PC-9 (cell line): ENCODE measurements at regions not wholly inside any gene's neighbourhood (a gene's known extent, or its start where the extent isn't known, plus 50 kb on each side); places are given as distances from the start of the nearest gene placed in this dataset.

Source experiments
- CTCF ChIP-seq: fragments of 200-600 bp; sonication (generic); conservative IDR thresholded peaks from 2 replicates; pipeline ENCODE4 v1.6.1; 2017; ENCODE audit warnings: mixed run types, antibody characterized with exemption, mild to moderate bottlenecking, moderate library complexity
- EZH2 ChIP-seq: fragments of 200-600 bp; sonication (generic); IDR thresholded peaks from 2 replicates; pipeline ENCODE4 v1.8.0; 2017; ENCODE audit warnings: antibody characterized with exemption, low read depth

DNA sequence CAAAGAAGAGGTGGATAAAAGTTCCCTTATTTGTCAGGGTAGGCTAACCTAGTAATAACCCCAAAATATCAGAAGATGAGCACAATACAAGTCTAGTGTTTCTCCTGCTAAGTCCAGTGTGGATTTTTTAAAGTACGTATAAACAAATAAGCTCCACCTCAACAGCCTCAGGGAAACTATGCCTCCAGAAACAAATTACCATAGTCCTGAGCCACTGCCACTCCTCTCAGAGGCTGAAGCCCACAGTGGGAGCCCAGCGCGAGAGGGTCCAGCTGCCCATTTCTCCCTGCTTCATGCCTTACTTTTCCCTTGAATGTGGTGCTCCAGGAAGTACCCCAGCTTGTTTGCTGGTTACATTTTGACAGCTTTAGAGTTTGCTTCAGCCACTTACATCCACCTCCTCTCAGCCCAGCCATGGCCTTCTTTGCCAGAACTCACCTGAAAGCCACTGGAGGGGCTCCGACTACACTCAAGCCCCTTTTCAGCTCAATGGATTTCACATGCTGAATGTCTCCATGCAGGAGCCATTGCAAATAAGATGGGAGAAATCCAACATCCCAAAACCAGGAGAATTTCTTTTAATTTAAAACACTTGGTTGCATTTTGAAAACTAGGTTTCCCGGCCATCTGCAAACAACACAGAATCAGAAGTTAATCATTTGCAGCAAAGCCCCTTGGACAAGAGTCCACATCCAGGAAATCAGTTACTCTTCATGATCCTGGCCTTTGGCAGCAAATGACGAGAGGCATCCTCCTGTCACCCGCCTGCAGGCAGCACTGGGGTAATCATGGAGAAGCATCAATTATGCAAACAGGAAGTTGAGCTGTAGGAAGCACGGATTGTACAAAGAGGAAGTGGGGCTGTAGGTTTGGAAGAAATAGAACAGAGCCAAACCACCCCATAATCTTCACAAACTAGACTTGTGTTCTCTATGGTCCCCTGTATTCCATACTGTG is 138.1 kb downstream of the HERPUD2 start:
- TF ChIP-seq CTCF (no peak), EZH2 (no peak)
